GM13976 (cell line): ENCODE measurements at regions not wholly inside any gene's neighbourhood (a gene's known extent, or its start where the extent isn't known, plus 50 kb on each side); places are given as distances from the start of the nearest gene placed in this dataset.

ENCODE experiments used
- DNase-seq: peaks from one replicate; pipeline ENCODE4 v3.0.0; 2012; ENCODE audit warnings: low spot score
- CTCF ChIP-seq: IDR thresholded peaks from 2 replicates; pipeline ENCODE4 v1.5.1; 2012; ENCODE audit warnings: borderline replicate concordance, mild to moderate bottlenecking; ENCODE audit not compliant: insufficient read depth; ENCODE audit errors: extremely low read depth, missing control alignments, control extremely low read depth
- in situ Hi-C: fragments of 300-500 bp; cut with MboI; formaldehyde crosslinking; loops from one replicate; pipeline ENCODE4 v1.12.0; 2022; ENCODE audit warnings: low sequenced_read_pairs, mixed read lengths, inconsistent platforms; ENCODE audit not compliant: unreplicated experiment

GRCh38 chr9:38158628-38159027, 89.6 kb upstream of the SHB start:
- no peak for DNase-seq
- in situ Hi-C loops = no loop called here
- TF ChIP-seq CTCF = no peak

- no peak for DNase-seq
- in situ Hi-C loops = no loop called here
- TF ChIP-seq CTCF = no peak
These were observed 88.7 kb upstream of the SHB start for GRCh38 chr9:38157711-38158110.

GRCh38 chr9:38154501-38155421, 85.7 kb upstream of the SHB start:
- TF ChIP-seq CTCF = no peak
- in situ Hi-C loops = no loop called here
- DNase-seq = no peak

GRCh38 chr9:38153910-38154291, 84.9 kb upstream of the SHB start:
- in situ Hi-C loops = no loop called here
- TF ChIP-seq CTCF = no peak

GRCh38 chr9:38153152-38153909, 84.3 kb upstream of the SHB start:
- in situ Hi-C loops = no loop called here
- TF ChIP-seq CTCF = no peak
- DNase-seq = no peak

More at GRCh38 chr9:38153910-38154291, 84.9 kb upstream of the SHB start:
- no peak for DNase-seq

- DNase-seq = no peak
- in situ Hi-C loops = loop anchor here (10.0 kb wide), 1 partner anchor 55 kb away; no protein-coding TSS in a partner anchor
- TF ChIP-seq CTCF = no peak
These were observed 80.6 kb upstream of the SHB start for GRCh38 chr9:38149647-38150046.
